PFSK-1 (cell line): ENCODE measurements at regions not wholly inside any gene's neighbourhood (a gene's known extent, or its start where the extent isn't known, plus 50 kb on each side); places are given as distances from the start of the nearest gene placed in this dataset.

Experiments used
- FOXP2 ChIP-seq: optimal IDR thresholded peaks from 2 replicates; pipeline ENCODE3; 2011; ENCODE audit warnings: borderline replicate concordance, control low read depth, inconsistent platforms; ENCODE audit not compliant: insufficient read depth; ENCODE audit errors: extremely low read length, extremely low read depth
- POLR2AphosphoS5 ChIP-seq: IDR thresholded peaks from 2 replicates; pipeline ENCODE4 v1.6.1; 2012; ENCODE audit warnings: low read depth, mild to moderate bottlenecking, control low read depth, low read length, moderate library complexity
- SIN3A ChIP-seq: IDR thresholded peaks from 2 replicates; pipeline ENCODE4 v1.6.1; 2012; ENCODE audit warnings: mild to moderate bottlenecking, low read length, moderate library complexity, borderline replicate concordance; ENCODE audit not compliant: insufficient read depth
- TAF1 ChIP-seq: IDR thresholded peaks from 2 replicates; pipeline ENCODE4 v1.6.1; 2012; ENCODE audit warnings: low read length, control low read depth, borderline replicate concordance; ENCODE audit not compliant: insufficient read depth
- TF ChIP-seq, protein P1 (sequence below), 2 experiments: IDR thresholded peaks; 2 replicates each; pipeline versions ENCODE4 v1.6.1 to v1.8.0; 2011 to 2012; ENCODE audit warnings: low read depth in 2 of 2, low read length in 2 of 2, control low read depth in 1 of 2, inconsistent platforms in 1 of 2, mild to moderate bottlenecking in 1 of 2, moderate library complexity in 1 of 2; ENCODE audit not compliant: insufficient read depth in 1 of 2

DNA sequence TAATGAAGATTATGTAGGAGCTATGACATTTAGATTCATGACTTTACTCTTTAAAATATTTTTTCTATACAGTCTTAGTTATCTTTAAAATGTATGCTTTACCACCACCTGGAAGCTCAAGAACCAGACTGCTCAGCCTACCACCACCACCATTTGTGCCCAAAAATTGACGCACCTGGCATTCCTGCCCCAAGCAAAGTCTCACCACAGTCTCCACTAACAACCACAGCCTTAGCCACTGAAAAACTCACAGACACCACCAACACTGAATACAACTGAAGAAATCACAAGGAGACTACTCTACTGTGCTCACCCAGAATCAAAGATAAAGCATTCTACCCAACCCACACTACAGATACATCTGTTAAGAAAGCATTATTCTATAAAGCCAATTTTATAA is 201.9 kb upstream of the PDE10A start:
- no peak for TF ChIP-seq TAF1
- no peak for TF ChIP-seq POLR2AphosphoS5
- TF ChIP-seq, protein P1, sequence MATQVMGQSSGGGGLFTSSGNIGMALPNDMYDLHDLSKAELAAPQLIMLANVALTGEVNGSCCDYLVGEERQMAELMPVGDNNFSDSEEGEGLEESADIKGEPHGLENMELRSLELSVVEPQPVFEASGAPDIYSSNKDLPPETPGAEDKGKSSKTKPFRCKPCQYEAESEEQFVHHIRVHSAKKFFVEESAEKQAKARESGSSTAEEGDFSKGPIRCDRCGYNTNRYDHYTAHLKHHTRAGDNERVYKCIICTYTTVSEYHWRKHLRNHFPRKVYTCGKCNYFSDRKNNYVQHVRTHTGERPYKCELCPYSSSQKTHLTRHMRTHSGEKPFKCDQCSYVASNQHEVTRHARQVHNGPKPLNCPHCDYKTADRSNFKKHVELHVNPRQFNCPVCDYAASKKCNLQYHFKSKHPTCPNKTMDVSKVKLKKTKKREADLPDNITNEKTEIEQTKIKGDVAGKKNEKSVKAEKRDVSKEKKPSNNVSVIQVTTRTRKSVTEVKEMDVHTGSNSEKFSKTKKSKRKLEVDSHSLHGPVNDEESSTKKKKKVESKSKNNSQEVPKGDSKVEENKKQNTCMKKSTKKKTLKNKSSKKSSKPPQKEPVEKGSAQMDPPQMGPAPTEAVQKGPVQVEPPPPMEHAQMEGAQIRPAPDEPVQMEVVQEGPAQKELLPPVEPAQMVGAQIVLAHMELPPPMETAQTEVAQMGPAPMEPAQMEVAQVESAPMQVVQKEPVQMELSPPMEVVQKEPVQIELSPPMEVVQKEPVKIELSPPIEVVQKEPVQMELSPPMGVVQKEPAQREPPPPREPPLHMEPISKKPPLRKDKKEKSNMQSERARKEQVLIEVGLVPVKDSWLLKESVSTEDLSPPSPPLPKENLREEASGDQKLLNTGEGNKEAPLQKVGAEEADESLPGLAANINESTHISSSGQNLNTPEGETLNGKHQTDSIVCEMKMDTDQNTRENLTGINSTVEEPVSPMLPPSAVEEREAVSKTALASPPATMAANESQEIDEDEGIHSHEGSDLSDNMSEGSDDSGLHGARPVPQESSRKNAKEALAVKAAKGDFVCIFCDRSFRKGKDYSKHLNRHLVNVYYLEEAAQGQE (IDR thresholded peaks at IDR 0.05; ENCODE audit: insufficient read depth in 1 of 2, low read depth in 2 of 2, low read length in 2 of 2), result no peak
- TF ChIP-seq FOXP2, result no peak
- no peak for TF ChIP-seq SIN3A
